GM13976 (cell line): ENCODE measurements at regions not wholly inside any gene's neighbourhood (a gene's known extent, or its start where the extent isn't known, plus 50 kb on each side); places are given as distances from the start of the nearest gene placed in this dataset.
"Not testable (repeated sequence)": the region's sequence is repeated elsewhere in the genome, so short reads cannot be mapped to it uniquely, and the experiment has no call there.

Source experiments
- DNase-seq: peaks from one replicate; pipeline ENCODE4 v3.0.0; 2012; ENCODE audit warnings: low spot score
- CTCF ChIP-seq: IDR thresholded peaks from 2 replicates; pipeline ENCODE4 v1.5.1; 2012; ENCODE audit warnings: borderline replicate concordance, mild to moderate bottlenecking; ENCODE audit not compliant: insufficient read depth; ENCODE audit errors: extremely low read depth, missing control alignments, control extremely low read depth
- in situ Hi-C: fragments of 300-500 bp; cut with MboI; formaldehyde crosslinking; loops from one replicate; pipeline ENCODE4 v1.12.0; 2022; ENCODE audit warnings: low sequenced_read_pairs, mixed read lengths, inconsistent platforms; ENCODE audit not compliant: unreplicated experiment

- no peak for TF ChIP-seq CTCF
- DNase-seq: no peak
- in situ Hi-C loops: no loop called here
Measured at GRCh38 chr3:194050782-194051320, 85.1 kb upstream of the HES1 start.

- in situ Hi-C loops: no loop called here
- no peak for DNase-seq
- no peak for TF ChIP-seq CTCF
Measured at GRCh38 chr3:194051366-194052149, 84.4 kb upstream of the HES1 start.

- TF ChIP-seq CTCF: no peak
- in situ Hi-C loops: no loop called here
- DNase-seq: no peak
Measured at GRCh38 chr3:194053136-194053535, 82.8 kb upstream of the HES1 start.

GRCh38 chr3:194054016-194054415 lies 81.9 kb upstream of the HES1 start:
- in situ Hi-C loops: no loop called here
- TF ChIP-seq CTCF: no peak
- no peak for DNase-seq

GRCh38 chr3:194054540-194054939 lies 81.4 kb upstream of the HES1 start:
- no peak for TF ChIP-seq CTCF
- in situ Hi-C loops: no loop called here
- no peak for DNase-seq

- no peak for TF ChIP-seq CTCF
- no peak for DNase-seq
- in situ Hi-C loops: no loop called here
Measured at GRCh38 chr3:194054961-194055360, 81.0 kb upstream of the HES1 start.

- in situ Hi-C loops, DNase-seq: not testable (repeated sequence)
Measured at GRCh38 chr3:194056323-194056722, 79.6 kb upstream of the HES1 start.
